Globus pallidus (tissue), 1 donor: ENCODE measurements at regions not wholly inside any gene's neighbourhood (a gene's known extent, or its start where the extent isn't known, plus 50 kb on each side); places are given as distances from the start of the nearest gene placed in this dataset.
"Not testable (repeated sequence)": the region's sequence is repeated elsewhere in the genome, so short reads cannot be mapped to it uniquely, and the experiment has no call there.

Source experiments
- DNase-seq: peaks from one replicate; pipeline ENCODE4 v3.0.0-alpha.2; 2015; ENCODE audit warnings: low spot score

DNA sequence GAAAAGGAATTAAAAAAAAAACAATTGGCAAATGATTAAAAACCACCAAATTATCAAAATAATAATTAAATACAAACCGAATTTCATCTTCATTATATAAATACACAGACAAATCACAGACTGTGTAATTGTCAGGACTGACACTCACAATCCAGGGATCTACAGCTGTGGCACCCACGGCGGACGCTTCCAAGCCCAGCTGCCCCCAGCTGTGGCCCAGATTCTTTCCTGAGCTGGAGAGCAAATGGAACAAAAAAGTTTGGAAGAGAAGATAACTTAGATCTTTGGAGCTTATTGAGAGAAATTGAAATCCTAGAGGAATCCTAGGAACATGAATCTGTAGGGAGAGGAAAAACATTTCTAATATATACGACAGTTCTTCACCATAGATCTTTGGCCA, 316.1 kb downstream of the OTUD1 start:
- no peak for DNase-seq

DNA sequence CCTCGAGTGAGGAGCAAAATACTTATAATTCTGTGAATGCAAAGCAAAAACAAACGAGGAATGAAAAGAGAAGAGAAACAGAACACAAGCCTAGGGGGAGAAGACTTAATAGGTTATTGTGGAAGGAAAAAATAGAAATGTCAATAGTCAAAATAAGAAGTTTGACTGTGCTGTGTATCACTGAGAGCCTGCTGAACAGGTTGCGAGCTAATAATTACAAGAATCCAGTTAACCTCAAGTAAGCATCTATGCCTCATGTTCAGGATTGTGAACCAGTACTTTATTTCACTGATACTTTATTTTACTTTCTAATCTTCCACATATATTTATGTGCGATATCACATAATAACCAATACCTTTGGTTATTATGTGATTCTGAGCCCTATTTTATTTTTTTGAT, 316.7 kb downstream of the OTUD1 start:
- no peak for DNase-seq

DNA sequence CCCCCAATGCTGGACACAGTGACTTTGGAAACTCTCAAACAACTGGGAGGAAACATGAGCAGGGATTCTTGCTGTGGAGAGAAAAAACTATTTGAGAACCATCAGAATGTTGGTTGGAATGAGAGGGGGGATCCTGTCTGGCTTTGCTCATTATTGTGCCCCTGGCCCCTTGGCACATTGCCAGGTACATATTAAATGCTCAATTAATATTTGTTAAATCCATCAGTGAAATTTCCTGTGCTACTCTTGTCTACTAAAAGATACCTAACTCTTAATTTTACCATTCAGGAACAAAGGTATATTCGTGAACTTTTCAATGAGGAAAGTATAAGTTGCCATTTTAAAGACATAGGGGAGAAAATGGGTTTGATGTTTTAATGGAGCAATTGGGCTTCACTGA, 329.4 kb downstream of the OTUD1 start:
- no peak for DNase-seq

DNA sequence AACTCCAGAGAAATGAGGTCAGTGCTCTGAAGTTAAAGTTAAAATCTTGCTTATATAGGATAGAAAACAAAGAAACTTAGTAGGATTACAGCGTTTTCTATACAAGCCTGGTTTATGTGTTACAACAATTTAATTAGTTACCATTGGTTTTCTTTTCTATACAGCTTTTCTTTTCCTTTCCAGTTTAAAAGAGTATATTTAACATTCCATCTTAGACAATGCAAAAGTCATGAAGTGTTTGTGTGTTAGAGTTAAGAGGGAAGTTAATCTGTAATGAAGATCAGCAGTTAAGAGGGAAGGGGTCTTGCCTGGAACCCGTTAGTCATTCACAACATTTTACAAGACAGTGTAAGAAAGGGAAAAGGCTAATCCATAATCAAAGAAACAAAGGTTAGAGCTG, 338.3 kb downstream of the OTUD1 start:
- DNase-seq: no peak

DNA sequence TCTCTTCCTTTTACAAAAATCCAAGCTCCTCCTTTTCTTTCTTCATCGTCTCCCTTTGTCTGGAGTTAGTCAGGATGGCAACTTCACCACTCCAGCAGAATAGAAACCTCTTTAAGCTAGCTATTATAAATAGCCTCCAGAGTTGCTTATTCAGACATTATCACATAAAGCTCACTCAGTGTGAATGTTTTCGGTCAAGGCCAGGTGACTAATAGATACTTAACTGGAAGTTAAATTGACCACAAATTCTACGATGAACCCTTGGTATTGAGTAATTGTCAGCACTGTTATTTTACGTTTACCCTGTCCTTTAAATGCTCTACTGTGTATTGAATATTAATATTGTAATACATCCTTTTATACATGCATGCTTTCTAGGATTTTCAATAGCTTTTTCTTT, 340.4 kb downstream of the OTUD1 start:
- DNase-seq: no peak

DNA sequence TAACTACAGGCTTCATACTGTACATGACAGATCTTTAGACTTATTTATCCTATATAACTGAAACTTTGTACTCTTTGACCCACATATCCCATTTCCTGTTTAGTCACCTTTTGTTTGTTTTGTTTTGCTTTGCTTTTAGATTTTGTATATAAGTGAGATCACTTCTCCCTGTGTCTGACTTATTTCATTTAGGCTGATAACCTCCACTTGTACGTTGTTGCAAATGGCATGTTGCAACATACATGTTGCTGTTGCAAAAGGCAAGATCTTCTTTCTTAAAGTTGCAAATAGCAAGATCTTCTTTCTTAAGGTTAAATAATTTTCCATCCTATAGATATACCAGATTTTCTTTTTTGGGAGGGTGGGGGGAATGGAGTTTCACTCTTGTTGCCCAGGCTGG, 341.5 kb downstream of the OTUD1 start:
- DNase-seq: no peak

DNA sequence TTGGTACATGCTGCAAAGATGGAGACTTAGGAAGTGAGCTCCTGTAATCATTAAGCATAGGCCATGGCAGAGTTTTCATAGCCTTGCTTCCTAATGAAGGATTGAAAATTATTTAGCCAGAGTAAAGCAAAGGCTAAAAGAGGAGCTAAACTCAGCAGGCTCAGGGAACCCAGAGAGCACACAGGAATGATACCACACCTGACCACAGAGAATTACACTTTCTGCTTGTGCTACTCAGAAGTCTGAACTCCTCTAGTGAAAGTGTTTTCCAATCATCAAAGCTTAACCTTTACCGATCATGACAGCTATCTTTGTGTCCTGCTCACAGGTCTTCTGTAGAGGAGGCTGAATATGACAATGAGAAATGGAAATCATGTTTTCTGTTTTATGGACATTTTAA, 347.7 kb downstream of the OTUD1 start:
- DNase-seq: no peak

DNA sequence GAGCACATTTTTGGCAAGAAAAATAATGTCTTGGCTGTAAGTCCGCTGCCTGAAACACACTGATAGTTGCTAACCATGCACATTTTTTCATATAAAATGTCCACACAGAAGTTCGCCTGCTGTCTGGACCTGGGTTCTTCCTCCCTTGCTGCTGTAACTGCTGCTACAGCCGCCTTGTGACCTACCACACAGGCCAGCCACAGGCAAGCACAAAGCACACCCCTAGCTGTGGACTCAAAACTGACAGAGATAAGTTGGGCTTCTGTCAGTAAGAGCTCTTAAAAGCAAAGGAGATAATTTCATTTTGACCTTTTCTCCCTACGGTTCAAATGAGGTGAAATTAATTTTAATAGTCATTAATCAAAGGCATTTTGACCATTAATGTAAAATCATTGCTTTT, 354.7 kb downstream of the OTUD1 start:
- DNase-seq: no peak

DNA sequence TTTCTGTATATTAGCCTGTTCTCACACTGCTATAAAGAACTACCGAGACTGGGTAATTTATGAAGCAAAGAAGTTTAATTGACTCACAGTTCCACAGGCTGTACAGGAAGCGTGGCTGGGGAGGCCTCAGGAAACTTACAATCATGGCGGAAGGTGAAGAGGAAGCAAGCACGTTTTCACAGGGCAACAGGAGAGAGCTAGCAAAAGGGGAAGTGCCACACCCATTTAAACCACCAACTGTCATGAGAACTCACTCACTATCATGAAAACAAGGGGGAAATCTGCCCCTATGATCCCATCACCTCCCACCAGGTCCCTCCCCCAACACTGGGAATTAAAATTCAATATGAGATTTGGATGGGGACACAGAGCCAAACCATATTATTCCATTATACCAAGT, 358.6 kb downstream of the OTUD1 start:
- DNase-seq: not testable (repeated sequence)

DNA sequence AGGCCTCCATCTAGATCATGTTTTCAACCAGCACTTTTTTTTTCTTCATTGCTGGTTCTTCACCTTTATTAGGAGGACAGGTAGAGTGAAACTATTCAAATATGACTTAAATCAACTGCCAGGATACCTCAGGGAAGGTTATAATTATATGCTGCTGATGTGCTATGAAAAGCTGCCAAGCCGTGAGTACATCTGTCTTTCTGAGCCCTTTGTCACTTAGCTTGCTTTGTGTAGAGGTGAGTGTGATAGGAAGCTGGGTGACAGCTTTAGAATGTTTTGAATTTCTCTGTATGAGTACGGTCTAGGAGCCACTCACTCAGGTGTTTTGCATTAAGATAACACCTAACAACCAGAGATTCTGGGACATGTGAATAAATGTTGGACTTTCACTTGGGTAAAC, 365.2 kb downstream of the OTUD1 start:
- no peak for DNase-seq

DNA sequence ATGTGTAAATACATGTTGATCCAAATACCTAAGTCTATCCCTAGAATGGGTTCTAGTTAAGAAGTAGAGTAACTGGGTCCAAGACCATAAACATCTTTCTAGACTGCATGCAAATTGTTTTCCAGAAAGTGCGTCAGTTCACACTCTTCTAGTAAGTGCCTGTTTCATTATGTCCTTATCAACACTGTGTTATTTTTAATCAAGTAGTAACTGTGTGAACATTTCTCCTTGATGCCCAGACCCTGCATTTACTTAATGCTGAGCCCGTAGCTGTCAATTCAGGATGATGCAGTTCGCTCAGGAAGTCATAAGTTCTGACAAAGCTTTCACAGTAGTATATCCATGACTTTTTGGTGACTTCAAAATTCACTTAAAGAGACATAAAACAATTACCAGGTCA, 374.8 kb downstream of the OTUD1 start:
- no peak for DNase-seq

DNA sequence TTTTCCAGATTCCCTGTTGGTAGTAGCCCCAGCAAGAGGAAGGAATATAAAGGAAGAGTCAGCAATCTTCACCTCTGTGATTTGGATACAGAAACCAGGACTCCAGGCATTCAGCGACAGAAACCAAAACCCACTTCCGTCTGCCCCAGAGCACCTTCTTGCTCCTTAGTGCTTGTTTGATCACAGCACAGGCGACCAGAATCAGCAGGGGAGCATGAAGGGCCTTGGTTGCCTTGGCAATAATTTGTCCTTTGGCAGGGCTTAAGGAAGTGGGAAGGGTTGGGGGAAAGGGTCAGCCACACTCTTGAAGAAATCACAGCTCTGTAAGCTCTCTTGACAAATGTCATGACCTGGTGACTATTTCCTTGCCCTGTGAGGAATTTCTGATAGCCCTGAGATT, 379.6 kb downstream of the OTUD1 start:
- DNase-seq: no peak

DNA sequence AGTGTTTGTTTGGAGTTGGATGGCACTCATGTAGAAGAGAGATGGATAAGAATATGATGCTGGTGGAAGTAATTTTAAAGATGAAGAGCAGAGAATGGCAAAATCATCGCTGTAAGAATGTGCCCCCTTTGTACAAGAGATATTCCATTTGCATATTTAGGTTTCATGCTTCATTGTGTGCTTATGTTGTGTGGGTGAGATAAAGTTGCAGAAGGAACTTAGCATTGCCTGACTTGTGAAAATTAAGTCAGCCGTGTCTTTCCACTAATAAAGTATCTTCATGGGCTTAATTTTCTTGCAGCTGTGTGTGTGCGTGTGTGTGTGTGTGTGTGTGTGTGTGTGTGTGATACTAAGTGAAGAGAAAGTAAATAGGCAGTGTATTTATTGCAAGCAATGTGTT, 381.9 kb downstream of the OTUD1 start:
- DNase-seq: no peak

DNA sequence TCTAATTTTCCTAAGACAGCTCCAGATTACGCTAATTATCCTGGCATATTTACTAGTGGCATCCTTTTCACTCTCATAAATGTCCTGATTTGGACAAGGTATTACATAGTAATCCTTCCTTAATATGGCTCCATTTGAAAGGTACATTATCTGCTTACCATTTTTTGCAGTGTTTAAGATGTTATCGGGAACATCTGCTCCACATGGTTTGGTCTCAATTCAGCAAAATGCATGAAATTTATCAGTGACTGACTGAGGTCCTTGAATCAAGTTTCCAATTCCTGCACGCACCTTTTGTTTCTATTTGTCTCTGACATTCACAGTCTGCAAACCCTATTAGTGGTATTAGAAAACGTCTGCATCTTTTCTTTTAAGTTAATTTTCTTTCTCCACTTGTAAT, 384.1 kb upstream of the KIAA1217 start:
- DNase-seq: no peak

DNA sequence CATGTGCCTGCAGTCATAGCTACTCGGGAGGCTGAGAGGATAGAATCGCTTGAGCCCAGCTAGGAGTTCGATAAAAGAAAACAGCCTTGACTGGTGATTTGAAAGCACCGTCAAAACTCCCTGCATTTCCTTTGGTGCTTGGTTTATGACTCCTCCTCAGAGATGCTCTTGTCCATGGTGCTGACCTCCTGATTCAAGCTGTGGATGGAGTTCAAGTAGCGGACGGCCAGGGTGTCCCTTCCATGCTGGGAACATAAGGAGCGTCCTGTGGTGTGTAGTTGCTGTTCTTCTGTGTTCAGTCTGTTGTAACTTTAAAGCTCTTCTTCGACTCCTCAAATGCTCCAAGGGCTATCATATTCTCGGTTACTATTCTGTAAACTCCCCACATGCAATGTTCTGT, 382.5 kb upstream of the KIAA1217 start:
- DNase-seq: no peak

DNA sequence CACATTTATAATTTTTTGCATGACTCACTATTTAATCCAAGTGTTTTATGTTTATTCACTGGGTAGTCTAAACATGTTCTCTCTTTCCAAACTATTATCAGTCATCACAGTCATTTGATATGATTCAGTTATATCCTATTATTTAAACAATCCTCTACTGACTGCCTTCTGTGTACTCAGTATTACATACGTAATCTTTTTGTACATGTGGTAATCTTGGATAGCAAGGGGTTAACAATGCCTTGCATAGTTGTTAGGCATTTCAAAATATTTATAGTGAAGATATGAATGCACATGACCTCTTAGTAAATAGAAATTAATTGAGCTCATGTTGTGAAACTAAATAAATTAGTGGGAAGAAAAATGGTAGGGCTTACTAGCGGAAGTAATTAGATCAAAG, 379.4 kb upstream of the KIAA1217 start:
- DNase-seq: no peak

DNA sequence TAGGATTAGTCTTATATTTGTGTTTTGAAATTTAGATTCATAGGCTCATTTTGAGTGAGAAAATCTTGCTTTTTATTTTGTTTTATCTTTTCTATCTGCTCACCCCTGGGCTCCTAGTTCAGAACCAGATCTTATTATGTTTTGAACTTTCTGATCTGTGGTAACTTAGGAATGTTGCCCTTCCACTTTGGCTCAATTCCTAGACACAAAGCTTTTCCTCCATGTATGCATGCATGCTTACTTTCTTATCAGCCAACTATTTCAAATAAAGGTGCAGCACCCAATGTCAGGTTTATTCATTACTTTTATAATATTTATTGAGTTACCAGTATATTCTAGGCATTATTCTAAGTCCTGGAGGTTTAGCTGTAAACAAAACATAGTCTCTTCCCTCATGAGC, 374.8 kb upstream of the KIAA1217 start:
- DNase-seq: no peak

DNA sequence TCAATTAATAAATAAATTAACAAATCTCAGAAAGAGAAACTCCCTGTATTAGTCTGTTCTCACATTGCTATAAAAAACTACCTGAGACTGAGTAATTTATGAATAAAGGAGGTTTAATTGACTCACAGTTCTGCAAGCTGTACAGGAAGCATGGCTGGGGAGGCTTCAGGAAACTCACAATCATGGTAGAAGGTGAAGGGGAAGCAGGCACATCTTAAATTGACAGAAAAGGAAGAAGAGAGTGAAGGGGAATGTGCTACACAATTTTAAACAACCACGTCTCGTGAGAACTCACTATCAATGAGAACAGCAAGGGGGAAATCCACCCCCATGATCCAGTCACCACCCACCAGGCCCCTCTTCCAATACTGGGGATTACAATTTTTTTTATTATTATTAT, 358.3 kb upstream of the KIAA1217 start:
- DNase-seq: no peak

DNA sequence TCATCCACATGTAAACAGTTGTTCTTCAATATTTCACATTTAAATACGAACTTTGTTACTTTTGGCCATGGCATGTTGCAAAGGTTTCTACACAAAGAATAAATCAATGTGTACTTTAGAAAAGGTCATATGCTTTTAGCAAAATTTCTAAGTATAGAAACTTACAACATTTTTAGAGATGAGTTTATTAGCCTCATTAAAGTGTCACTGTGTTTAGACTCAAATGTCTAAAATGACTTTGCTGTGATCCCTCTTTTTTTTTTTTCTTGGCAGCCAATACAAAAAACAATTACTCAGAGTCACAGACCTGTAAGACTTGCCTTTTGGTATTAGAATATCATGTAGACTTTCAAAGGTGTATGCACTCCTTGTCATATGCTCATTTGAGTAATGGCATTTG, 349.3 kb upstream of the KIAA1217 start:
- no peak for DNase-seq

DNA sequence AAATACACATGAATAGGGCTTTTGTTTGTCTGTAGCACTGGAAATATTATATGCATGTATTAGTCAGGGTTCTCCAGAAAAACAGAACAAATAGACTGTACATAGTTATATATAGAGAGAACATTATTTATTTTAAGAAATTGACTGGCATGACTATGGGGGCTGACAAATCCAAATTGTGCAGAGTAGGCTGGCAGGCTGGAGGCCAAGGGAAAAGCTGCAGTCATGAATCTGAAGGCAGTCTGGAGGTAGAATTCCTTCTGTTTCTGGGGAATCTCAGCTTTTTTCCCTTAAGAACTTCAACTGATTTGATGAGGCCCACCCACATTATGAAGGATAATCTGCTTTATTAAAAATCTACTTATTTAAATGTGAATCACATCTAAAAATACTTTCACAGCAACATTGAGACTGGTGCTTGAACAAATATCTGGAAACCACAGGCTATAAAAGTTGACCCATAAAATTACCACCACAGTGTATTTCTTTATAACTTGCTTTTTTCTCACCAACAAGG, 344.2 kb upstream of the KIAA1217 start:
- DNase-seq: no peak

DNA sequence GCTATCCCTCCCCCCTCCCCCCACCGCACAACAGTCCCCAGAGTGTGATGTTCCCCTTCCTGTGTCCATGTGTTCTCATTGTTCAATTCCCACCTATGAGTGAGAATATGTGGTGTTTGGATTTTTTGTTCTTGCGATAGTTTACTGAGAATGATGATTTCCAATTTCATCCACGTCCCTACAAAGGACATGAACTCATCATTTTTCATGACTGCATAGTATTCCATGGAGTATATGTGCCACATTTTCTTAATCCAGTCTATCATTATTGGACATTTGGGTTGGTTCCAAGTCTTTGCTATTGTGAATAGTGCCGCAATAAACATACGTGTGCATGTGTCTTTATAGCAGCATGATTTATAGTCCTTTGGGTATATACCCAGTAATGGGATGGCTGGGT, 342.0 kb upstream of the KIAA1217 start:
- not testable (repeated sequence) for DNase-seq

DNA sequence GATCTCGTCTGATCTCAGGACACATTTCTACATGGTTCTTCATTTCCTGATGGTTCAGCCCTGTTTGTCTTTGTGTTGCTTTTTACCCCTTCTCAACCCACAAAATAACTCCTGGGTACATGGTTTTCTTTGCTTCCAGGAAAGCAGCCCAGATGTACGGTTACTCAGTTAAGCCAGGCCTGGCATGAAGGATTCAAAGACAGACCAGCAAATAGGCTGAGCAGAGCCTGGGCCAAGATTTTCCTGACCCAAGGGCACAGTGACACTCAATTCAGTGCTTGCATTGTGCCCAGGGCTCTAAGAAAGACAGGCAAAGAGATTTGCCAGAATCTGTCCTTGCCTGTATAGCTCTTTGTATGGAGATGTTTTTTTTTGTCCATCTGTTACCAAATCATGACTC, 340.8 kb upstream of the KIAA1217 start:
- DNase-seq: no peak

DNA sequence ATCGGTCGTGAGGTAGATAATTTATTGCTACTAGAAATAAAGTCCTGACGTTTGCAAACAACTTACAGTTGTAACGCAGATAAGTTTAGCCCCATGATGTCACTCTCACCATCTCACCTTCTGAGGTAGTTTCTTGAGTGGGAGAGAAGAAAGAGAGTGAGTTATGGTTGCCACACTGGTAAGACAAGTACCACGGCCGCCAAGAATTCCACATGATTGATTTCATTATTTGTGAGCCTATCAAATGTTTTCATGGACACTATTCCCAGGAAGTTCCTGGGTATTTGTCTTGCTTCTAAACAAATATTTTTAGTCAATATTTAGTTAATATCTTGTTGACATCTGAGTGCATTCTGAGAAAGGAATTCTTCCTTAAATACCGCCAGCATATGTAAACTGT, 339.4 kb upstream of the KIAA1217 start:
- DNase-seq: no peak

DNA sequence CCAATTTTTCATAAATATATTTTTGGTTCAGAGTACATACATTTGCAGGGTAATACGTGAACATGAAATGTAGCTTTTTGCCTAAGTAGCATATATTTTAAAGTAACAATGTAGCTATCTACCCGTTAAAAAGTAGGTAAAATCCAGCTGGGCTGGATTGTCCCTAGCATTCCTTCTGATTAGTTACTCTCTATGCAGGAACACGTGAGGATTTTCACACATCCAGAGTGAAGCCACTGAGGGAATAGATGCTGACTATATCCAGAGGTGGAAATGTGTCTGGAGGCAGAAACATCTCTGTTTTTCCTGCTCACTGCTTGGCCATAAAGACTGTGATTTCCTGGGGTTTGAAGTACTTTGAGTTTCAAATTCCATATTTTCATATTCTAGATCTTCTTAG, 338.9 kb upstream of the KIAA1217 start:
- no peak for DNase-seq
